ENCODE measurements at regions not wholly inside any gene's neighbourhood (a gene's known extent, or its start where the extent isn't known, plus 50 kb on each side); places are given as distances from the start of the nearest gene placed in this dataset.

DNA sequence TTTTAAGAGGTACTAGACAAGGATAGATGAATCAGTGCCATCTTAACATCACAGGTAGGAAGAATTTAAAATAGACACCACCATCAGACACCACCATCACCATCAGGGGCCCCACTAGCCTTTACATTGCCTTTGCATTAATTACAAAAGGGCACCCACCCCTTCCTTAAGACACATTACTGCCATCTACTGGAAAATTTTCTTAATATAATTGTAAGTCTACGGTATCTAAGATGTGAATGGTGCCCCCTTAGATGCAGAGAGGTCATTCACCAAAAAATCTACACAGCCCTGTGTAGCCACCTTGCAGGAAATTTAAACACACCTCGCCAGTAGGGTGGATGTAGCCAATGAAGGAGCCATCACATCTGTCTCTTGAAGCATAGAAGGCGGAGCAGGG lies 184.1 kb downstream of the MID1IP1 start:
- H3K4me1 ChIP-seq (ENCODE audit: insufficient read depth, low read length), result no peaks in the 10 kb centered on the region
- H3K4ac ChIP-seq (ENCODE audit: low read depth, low read length), result no peak overlapping the region
- no peak for DNase-seq
- no peaks in the 10 kb centered on the region for H3K79me2 ChIP-seq (ENCODE audit: insufficient read depth, low read length)
- H3K79me1 ChIP-seq (ENCODE audit: insufficient read depth, low read depth, low read length, poor library complexity, severe bottlenecking), result no peaks in the 10 kb centered on the region
- H4K91ac ChIP-seq (ENCODE audit: insufficient read length, low read depth, low read length), result no peak overlapping the region
- H4K8ac ChIP-seq (replicated peaks; ENCODE audit: insufficient read length, low read depth, low read length), result no peak overlapping the region
- H3K23me2 ChIP-seq (ENCODE audit: insufficient read length, low read depth, low read length, poor library complexity, severe bottlenecking), result no peaks in the 10 kb centered on the region
- H3K18ac ChIP-seq (ENCODE audit: insufficient read length, low read depth, low read length), result no peak overlapping the region
- TF ChIP-seq, protein P1, sequence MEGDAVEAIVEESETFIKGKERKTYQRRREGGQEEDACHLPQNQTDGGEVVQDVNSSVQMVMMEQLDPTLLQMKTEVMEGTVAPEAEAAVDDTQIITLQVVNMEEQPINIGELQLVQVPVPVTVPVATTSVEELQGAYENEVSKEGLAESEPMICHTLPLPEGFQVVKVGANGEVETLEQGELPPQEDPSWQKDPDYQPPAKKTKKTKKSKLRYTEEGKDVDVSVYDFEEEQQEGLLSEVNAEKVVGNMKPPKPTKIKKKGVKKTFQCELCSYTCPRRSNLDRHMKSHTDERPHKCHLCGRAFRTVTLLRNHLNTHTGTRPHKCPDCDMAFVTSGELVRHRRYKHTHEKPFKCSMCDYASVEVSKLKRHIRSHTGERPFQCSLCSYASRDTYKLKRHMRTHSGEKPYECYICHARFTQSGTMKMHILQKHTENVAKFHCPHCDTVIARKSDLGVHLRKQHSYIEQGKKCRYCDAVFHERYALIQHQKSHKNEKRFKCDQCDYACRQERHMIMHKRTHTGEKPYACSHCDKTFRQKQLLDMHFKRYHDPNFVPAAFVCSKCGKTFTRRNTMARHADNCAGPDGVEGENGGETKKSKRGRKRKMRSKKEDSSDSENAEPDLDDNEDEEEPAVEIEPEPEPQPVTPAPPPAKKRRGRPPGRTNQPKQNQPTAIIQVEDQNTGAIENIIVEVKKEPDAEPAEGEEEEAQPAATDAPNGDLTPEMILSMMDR (conservative IDR thresholded peaks at IDR 0.05), result peak; percentile 37; the same call in 2 of the 3 replicates
- no peaks in the 10 kb centered on the region for H4K20me1 ChIP-seq (ENCODE audit: control insufficient read depth, insufficient read depth, insufficient read length)
- Mint-ChIP-seq H3K9me3 (peaks cover 70 to 72% of the 10 kb centered on the region in 2 experiments), H3K36me3 (ENCODE audit: insufficient read depth in 1 of 3, low read depth in 3 of 3) (peaks cover 0 to 3% (median 0%) of the 10 kb centered on the region in 3 experiments; a peak in 1 of 7 replicates), H3K27ac (peak overlapping the region in 1 of 3 experiments; percentile 57; a peak in 1 of 7 replicates), H3K4me3 (no peak overlapping the region), H3K4me1 (peaks cover 0 to 3% of the 10 kb centered on the region in 2 experiments; a peak in 1 of 4 replicates), H3K27me3 (ENCODE audit: low read depth) (peaks cover 1% of the 10 kb centered on the region)
- H3K9ac ChIP-seq (ENCODE audit: extremely low read depth, insufficient read length, low read length), result no peak overlapping the region
- H3K9me3 ChIP-seq (ENCODE audit: control insufficient read depth, low read depth, low read length), result no peaks in the 10 kb centered on the region
- no peak overlapping the region for H3K23ac ChIP-seq (ENCODE audit: insufficient read length, low read depth, low read length)
- no peak overlapping the region for H3K56ac ChIP-seq (ENCODE audit: insufficient read length, low read depth, low read length)
- no peak overlapping the region for H2BK5ac ChIP-seq (ENCODE audit: insufficient read length, low read length)
- no peak overlapping the region for H4K5ac ChIP-seq (ENCODE audit: insufficient read length, low read depth, low read length)
- no peak overlapping the region for H2BK12ac ChIP-seq (ENCODE audit: insufficient read length, low read depth, low read length)
- no peak overlapping the region for H2BK15ac ChIP-seq (ENCODE audit: low read depth, low read length)
- H3T11ph ChIP-seq (ENCODE audit: low read length), result no peak overlapping the region
- H3K4me2 ChIP-seq (ENCODE audit: insufficient read depth, insufficient read length, low read length), result no peak overlapping the region
- H2AK5ac ChIP-seq (ENCODE audit: insufficient read length, low read length), result no peak overlapping the region
- no peak overlapping the region for H2AFZ ChIP-seq (ENCODE audit: low read length)
- H3K27ac ChIP-seq (ENCODE audit: insufficient read length, low read depth, low read length), result no peak overlapping the region
- no CpG with 5 or more reads among the region's 3 CpGs for WGBS (ENCODE audit: extremely low coverage, insufficient read length, low lambda C conversion rate)
- no peak overlapping the region for H2BK120ac ChIP-seq (ENCODE audit: low read depth, low read length, poor library complexity, severe bottlenecking)
- H3K14ac ChIP-seq (ENCODE audit: insufficient read depth, low read length), result no peak overlapping the region
- no peaks in the 10 kb centered on the region for H3K27me3 ChIP-seq (ENCODE audit: insufficient read depth, low read length)
- H2BK20ac ChIP-seq (ENCODE audit: low read depth, low read length, poor library complexity, severe bottlenecking), result no peak overlapping the region

Measured in H9 (cell line).